ENCODE measurements at regions not wholly inside any gene's neighbourhood (a gene's known extent, or its start where the extent isn't known, plus 50 kb on each side); places are given as distances from the start of the nearest gene placed in this dataset.

DNA sequence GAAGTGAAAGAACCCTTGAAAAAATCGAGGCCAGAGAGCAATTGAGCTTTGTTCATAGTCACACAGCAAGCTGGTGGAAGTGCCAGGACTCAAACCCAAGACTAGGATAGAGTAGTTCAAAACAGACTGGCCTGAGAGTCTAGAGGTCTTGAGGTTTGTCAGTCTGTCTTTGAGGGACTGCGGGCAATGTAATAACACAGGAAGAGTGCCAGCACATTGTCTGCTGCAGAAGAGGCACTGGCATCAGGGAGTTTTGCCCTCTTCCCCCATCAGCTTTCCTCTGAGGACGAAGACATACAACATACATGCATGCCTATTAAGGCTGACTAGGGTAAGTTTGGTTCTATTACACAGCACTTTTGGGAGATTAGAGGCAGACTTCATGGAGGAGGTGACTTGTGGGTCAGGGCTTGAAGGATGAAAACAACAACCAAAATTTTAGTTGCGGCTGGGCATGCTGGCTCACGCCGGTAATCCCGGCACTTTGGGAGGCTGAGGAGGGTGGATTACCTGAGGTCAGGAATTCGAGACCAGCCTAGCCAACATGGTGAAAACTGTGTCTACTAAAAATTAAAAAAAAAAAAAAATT is 64.1 kb upstream of the LAS1L start:
- no peak for TF ChIP-seq TSHZ2 (CRISPR knock-in tag; IDR thresholded peaks at IDR 0.05)
- no peak for TF ChIP-seq OSR1 (CRISPR knock-in tag; IDR thresholded peaks at IDR 0.05)
- TF ChIP-seq RARB (CRISPR knock-in tag; IDR thresholded peaks at IDR 0.05): no peak
- no peak for TF ChIP-seq CREB5 (CRISPR knock-in tag; IDR thresholded peaks at IDR 0.05; ENCODE audit: low read depth)
- TF ChIP-seq ZC3H10 (CRISPR knock-in tag; IDR thresholded peaks at IDR 0.05): no peak
- TF ChIP-seq, protein P1, sequence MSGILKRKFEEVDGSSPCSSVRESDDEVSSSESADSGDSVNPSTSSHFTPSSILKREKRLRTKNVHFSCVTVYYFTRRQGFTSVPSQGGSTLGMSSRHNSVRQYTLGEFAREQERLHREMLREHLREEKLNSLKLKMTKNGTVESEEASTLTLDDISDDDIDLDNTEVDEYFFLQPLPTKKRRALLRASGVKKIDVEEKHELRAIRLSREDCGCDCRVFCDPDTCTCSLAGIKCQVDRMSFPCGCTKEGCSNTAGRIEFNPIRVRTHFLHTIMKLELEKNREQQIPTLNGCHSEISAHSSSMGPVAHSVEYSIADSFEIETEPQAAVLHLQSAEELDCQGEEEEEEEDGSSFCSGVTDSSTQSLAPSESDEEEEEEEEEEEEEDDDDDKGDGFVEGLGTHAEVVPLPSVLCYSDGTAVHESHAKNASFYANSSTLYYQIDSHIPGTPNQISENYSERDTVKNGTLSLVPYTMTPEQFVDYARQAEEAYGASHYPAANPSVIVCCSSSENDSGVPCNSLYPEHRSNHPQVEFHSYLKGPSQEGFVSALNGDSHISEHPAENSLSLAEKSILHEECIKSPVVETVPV (CRISPR knock-in tag; IDR thresholded peaks at IDR 0.05): no peak
- no peak for TF ChIP-seq SNAI2 (CRISPR knock-in tag; IDR thresholded peaks at IDR 0.05)
- TF ChIP-seq PATZ1 (CRISPR knock-in tag; IDR thresholded peaks at IDR 0.05; ENCODE audit: borderline replicate concordance): no peak
- TF ChIP-seq ESRRG (CRISPR knock-in tag; IDR thresholded peaks at IDR 0.05): no peak
- TF ChIP-seq BACH2 (CRISPR knock-in tag; IDR thresholded peaks at IDR 0.05; ENCODE audit: borderline replicate concordance): no peak
- TF ChIP-seq TOX (CRISPR knock-in tag; IDR thresholded peaks at IDR 0.05; ENCODE audit: borderline replicate concordance): no peak
- TF ChIP-seq PPARA (CRISPR knock-in tag; IDR thresholded peaks at IDR 0.05; ENCODE audit: borderline replicate concordance): no peak
- TF ChIP-seq ZFP30 (CRISPR knock-in tag; IDR thresholded peaks at IDR 0.05): no peak
- TF ChIP-seq ZNF565 (CRISPR knock-in tag; conservative IDR thresholded peaks at IDR 0.05; ENCODE audit: low read depth): no peak
- TF ChIP-seq ARNTL (CRISPR knock-in tag; IDR thresholded peaks at IDR 0.05; ENCODE audit: borderline replicate concordance, low read depth): no peak
- TF ChIP-seq ZNF8 (CRISPR knock-in tag; IDR thresholded peaks at IDR 0.05): no peak
- no peak for TF ChIP-seq ZFP3 (CRISPR knock-in tag; IDR thresholded peaks at IDR 0.05)
- no peak for TF ChIP-seq ISL1 (CRISPR knock-in tag; IDR thresholded peaks at IDR 0.05)
- no peak for TF ChIP-seq POU6F1 (CRISPR knock-in tag; IDR thresholded peaks at IDR 0.05; ENCODE audit: borderline replicate concordance, low read depth)
- no peak for ATAC-seq

DNA sequence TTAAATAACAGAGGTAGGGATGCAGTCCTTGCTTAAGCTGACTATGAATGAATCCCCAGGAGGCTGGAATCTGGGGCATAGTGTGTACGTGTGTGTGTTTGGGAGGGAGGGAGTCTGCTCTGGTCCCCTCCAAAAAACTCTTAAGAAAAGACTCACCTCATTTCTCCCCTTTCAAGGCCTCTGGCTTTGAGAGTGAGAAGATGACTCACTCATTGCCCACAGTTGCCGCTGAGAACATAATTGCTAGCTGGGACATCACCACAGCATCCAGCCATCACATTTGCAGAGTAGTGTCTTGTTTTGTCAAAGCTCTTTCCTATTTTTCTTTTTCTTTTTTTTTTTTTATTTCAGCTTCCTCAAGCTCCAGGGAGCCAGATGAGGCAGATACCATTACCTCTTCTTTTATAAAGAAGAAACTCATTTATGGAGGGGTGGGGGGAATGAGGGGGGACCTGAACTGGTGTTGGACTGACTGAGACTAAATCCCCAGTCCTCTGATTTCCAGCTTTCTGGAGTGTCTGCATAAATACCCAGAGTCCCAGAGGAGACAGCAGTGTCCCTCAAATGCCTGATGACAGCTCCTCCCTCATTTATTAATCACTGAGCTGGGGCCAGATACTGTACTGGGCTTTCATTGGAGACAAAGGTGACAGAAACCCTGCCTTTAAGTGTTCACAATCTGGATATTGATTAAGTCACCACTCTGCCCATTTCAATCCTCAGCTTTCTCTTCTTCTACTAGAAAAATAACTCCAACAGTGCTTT is 61.9 kb upstream of the LAS1L start:
- TF ChIP-seq GLIS3 (CRISPR knock-in tag; IDR thresholded peaks at IDR 0.05) (no peak), CSDC2 (CRISPR knock-in tag; IDR thresholded peaks at IDR 0.05) (no peak), TOX (CRISPR knock-in tag; IDR thresholded peaks at IDR 0.05; ENCODE audit: borderline replicate concordance) (no peak), ZFP3 (CRISPR knock-in tag; IDR thresholded peaks at IDR 0.05) (no peak)
- peak; percentile 33 for ATAC-seq

- peak; percentile 97 for ATAC-seq
- TF ChIP-seq ARNTL (CRISPR knock-in tag; IDR thresholded peaks at IDR 0.05; ENCODE audit: borderline replicate concordance, low read depth) (no peak), ZC3H10 (CRISPR knock-in tag; IDR thresholded peaks at IDR 0.05) (no peak), ZNF8 (CRISPR knock-in tag; IDR thresholded peaks at IDR 0.05) (no peak), TSHZ2 (CRISPR knock-in tag; IDR thresholded peaks at IDR 0.05) (no peak), TOX (CRISPR knock-in tag; IDR thresholded peaks at IDR 0.05; ENCODE audit: borderline replicate concordance) (no peak), CREB5 (CRISPR knock-in tag; IDR thresholded peaks at IDR 0.05; ENCODE audit: low read depth) (no peak), TCF4 (CRISPR knock-in tag; IDR thresholded peaks at IDR 0.05; ENCODE audit: borderline replicate concordance) (no peak), OSR1 (CRISPR knock-in tag; IDR thresholded peaks at IDR 0.05) (no peak), ZFP30 (CRISPR knock-in tag; IDR thresholded peaks at IDR 0.05) (no peak), GLIS3 (CRISPR knock-in tag; IDR thresholded peaks at IDR 0.05) (no peak), BACH2 (CRISPR knock-in tag; IDR thresholded peaks at IDR 0.05; ENCODE audit: borderline replicate concordance) (no peak), ZFP3 (CRISPR knock-in tag; IDR thresholded peaks at IDR 0.05) (no peak), ISL1 (CRISPR knock-in tag; IDR thresholded peaks at IDR 0.05) (no peak)
Measured at GRCh38 chrX:65595460-65595876, 60.9 kb upstream of the LAS1L start.
